Esophagus mucosa (tissue), 1 donor: ENCODE measurements at regions not wholly inside any gene's neighbourhood (a gene's known extent, or its start where the extent isn't known, plus 50 kb on each side); places are given as distances from the start of the nearest gene placed in this dataset.
A peak's percentile ranks its signal among the peaks of the same experiment; 100 is the strongest.
"Not testable (repeated sequence)": the region's sequence is repeated elsewhere in the genome, so short reads cannot be mapped to it uniquely, and the experiment has no call there.

Source experiments
- ATAC-seq: fragments of 200-7000 bp; cut with Tn5 transposase; one replicate; pipeline ENCODE4 v1.9.1; 2020
- donor health status: DM: yes; HTN: yes; CAD: no.

- no peak for ATAC-seq
Measured at GRCh38 chr11:106278391-106278790, 200.9 kb downstream of the AASDHPPT start.

DNA sequence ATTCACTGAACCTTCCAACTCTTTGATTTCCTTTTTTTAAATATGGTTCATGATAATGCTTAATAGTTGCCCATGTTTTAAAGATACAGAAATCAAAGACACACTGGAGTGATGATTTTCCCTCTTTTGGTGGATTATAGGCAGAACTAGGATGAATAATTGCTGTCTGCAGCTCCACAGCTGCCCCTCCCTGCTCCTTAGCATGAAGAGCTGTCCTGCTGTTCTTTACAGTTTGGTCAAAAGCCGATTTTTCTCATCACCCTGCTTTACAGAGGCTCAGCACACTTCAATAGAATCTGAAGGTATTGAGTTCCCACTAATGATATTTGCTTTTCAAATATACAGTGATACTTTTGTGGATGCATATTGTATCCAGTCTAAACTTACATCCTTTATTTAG lies 202.6 kb downstream of the AASDHPPT start:
- no peak for ATAC-seq

DNA sequence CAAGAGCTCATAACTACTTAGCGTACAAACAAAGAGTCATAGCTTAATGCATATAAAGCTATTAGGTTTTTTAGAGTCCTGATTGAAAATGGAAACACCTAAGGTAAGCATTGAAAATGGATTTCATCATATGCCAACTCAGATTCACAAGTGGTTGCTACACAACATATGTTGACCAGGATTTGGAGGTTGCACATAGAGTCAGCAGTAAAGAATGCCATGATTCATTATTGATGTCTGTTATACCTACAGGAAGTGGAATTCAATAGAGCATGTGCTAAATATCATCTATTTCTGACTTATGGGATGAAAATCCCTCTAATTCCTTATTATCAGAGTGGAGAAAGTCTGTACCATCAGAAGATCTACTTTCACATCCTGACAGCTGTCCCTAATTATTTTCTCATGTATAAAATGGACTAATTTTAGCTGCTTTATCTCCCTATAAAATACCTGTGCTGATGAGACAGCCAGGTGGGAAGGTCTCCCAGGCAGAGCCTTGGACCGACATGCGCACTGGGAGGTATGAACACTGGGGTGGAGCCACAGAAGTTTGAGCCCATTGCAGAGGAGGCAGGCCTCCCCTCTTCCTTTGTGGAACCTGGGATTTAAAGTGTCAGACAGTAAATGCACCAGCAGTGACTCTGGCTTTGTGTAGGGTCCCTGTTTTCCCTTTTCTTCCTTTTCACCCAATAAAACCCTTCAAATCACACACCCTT lies 204.2 kb downstream of the AASDHPPT start:
- peak; percentile 93 for ATAC-seq

GRCh38 chr11:106286881-106287504 lies 209.5 kb downstream of the AASDHPPT start:
- ATAC-seq = no peak

- ATAC-seq = no peak
Measured at GRCh38 chr11:106288057-106288456, 210.6 kb downstream of the AASDHPPT start.

DNA sequence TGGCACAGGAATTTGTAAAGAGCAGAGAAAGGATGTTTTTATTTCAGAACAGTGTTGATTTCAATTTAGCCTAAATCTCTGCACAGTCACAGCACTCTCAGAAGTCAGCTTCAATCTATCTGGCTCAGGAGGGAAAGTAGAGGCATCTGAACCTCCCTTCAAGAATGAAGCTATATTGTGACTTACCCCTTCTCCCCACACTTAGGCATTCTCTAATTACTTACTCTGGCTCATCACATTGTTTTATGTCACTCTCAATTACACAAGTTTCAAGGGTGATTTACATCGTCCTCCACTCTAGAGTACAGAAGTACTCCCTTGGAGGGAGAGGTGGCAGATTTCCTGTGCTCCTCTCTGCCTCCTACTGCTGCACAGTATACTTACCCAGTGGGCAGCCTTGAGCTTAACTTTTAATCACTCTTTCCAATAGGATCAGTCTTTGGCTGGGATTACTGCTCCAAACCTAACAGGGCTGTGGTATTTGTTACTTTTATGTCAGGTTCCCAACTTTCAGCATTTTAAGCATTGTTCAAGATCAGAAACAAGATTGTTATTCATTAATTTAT lies 211.4 kb downstream of the AASDHPPT start:
- ATAC-seq = no peak

DNA sequence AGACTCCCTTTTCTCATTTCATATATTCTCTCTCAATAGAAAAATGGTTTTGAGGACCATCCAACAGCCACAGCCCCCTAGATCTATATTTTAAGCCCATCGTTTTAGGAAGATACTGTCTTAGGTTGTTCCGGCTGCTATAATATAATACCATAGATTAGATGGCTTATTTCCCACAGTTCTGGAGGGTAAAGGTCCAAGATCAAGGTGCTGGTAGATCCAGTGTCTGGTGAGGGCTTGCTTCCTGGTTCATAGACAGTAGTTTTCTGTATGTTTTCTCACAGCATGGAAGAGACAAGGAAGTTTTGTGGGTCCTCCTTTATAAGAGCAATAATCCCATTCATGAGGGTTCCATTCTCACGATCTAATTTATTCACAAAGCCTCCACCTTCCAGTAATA lies 215.1 kb downstream of the AASDHPPT start:
- no peak for ATAC-seq

DNA sequence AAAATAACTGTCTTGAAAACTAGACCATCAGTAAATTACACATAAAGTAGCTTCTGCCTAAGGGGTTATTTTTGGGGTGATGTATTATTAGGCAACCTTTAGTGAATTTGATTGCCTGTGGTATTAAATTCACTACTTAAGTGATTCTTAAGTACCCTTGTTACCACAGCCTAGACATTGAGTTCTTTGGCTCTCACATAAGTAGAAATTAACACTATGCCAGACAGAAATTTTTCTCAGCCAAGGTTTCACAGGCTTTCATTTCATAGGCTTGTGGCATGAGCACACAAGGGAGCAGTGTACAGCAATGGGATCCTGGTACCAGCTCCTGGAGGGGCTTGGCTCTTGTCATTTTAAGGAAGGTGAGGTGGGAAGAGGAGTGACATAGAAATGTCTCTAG lies 218.5 kb downstream of the AASDHPPT start:
- no peak for ATAC-seq

DNA sequence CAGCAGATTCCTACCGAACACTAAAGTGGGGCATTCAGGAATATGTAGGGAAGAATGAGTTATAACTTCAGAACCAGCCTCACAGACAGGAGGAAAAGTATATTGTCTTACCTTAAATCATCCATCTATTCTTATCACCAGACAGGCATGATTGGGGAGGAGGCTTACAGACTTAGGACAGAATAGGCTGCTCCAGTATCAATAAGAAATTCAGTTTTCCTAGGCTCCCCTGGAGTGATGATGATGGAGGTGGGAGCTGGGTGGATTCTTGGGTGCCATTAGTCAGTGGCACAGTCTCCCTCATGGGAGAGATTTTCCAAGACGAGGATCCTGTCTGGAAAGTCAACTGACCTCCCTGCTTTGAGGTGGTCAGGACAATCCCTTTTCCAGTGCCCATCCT lies 225.0 kb downstream of the AASDHPPT start:
- ATAC-seq = no peak

- ATAC-seq = peak; percentile 22
Measured at GRCh38 chr11:106304274-106304673, 226.8 kb downstream of the AASDHPPT start.

DNA sequence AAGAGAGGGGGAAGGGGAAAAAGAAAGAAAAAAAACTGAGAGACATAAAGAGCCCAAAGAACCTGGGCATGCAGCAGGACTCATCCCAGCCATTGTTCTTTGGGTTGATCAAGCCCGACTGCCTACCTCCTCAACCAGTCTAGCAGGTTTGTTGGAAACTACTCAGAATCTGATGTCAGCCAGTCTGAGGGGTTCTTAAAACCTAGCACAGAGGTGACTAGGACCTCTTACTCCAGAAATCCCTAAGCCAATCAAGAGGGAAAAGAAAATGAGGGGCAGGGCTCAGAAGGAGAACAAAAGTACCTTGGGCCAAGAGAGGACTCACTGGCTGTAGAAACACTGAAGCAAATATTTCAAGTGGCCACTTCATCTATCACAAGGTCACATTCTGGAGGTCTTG lies 228.0 kb downstream of the AASDHPPT start:
- ATAC-seq = peak; percentile 94

GRCh38 chr11:106306942-106307341 lies 229.5 kb downstream of the AASDHPPT start:
- ATAC-seq = no peak

- ATAC-seq = no peak
Measured at GRCh38 chr11:106309070-106309684, 231.7 kb downstream of the AASDHPPT start.

DNA sequence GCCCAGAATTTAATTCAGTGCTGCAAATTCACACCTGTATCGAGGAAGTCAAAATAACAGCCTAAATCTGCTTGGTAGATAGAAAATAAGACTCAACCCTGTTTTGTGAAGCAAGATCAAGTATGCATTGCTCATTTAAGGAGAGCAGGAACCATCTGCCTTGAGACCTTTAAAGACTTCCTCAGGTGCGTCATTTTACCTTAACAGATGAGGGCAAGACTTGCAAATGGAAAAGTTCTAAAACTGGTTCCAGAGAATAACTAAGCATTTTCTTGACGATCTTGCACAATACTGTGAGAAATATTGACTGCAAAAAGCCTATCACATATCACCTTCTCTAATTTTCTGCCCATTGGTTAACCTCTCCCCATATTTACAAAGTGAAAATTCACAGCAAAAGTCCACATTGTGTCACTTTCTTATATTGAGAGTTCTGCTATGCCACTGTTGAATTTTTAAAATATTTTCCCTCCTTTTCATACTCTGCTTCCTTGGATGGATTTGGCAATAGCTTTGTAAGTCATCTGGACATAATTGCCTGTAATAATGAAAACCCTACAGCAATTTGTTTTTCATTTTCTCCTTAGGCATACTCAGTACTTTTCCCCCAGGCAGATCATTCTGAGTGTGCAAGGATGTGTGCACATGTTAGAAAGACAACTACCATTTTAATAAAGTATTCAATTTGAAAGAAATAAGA lies 234.2 kb downstream of the AASDHPPT start:
- no peak for ATAC-seq

DNA sequence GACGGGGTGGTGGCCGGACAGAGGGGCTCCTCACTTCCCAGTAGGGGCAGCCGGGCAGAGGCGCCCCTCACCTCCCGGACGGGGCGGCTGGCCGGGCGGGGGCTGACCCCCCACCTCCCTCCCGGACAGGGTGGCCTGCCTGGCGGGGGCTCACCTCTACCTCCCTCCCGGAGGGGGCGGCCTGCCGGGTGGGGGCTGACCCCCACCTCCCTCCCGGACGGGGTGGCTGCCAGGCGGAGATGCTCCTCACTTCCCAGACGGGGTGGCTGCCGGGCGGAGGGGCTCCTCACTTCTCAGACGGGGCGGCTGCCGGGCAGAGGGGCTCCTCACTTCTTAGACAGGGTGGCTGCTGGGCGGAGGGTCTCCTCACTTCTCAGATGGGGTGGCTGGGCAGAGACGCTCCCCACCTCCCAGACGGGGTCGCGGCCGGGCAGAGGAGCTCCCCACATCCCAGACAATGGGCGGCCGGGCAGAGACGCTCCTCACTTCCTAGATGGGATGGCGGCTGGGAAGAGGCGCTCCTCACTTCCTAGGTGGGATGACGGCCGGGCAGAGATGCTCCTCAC lies 239.8 kb downstream of the AASDHPPT start:
- ATAC-seq = not testable (repeated sequence)

DNA sequence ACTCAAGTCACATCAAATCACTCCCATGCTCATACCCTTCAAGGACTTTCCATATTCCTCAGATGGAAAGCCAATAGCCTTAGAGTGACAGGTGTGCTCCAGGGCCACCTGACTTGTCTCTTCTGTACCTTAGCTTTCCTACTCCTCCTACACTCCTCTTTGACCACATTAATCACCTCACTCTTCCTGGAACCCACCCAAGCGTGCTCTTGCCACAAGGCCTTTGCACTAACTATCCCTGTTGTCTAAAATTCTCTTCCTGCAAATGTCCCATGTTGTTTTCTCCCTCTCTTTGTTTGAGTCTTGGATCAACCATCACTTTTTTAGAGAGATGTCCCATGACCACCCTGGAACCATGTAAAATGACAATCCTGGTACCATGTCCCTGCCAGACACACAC lies 244.1 kb downstream of the AASDHPPT start:
- ATAC-seq = no peak

DNA sequence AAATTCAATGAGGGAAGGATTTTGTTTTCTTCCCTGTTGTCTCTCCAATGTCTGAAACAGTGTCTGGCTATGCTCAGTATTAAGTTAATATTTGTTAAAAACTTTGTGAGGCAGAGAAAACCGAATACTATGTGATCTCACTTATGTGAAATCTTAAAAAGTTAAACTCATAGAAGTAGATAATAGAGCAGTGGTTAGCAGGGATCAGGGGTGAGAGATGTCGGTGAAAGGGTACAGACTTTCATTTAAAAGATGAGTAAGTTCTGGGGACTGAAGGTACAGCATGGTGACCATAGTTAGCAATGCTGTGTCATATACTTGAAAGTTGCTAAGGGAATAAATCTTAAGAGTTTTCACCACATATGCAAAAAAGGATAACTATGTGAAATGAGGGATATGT lies 244.6 kb downstream of the AASDHPPT start:
- no peak for ATAC-seq

DNA sequence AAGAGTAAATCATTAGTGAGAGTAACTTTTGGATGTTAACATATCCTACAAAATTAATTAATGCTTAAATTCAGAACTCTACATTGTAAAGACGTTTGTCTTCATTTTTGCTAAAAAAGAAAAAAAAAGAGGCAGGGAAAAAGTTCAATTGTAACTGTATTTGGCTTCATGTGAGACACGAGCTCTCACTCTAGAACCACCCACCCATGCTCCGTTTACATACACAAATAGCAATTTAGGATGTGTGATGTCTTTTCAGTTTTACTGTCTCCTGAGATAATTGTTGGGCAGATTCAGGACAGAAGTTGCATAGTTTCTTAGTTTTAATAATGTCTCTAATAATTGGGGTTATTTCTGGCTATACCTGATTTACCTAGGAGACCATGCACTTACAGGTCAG lies 248.6 kb downstream of the AASDHPPT start:
- no peak for ATAC-seq

DNA sequence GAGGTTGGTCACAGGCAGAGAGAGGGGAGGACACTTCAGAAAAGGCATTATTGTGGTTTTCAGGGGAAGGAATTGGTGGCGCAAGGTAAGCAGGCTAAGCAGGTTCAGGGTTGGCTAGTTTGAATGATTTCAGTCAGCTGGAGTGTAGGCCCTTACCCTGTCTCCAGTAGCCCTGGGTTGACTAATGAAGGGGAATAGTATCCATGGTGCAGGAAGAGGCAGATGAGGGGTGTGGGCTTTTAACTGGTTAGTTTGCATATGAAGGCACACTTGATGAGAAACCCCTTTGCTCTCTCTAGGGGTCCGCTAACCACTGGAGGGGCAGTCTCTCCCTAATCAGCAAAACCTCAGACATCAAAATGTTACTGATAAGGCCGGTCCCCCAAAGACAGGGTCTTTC lies 249.7 kb downstream of the AASDHPPT start:
- no peak for ATAC-seq

- ATAC-seq = no peak
Measured at GRCh38 chr11:106327637-106328036, 250.2 kb downstream of the AASDHPPT start.

- no peak for ATAC-seq
Measured at GRCh38 chr11:106329273-106330018, 252.0 kb downstream of the AASDHPPT start.

- ATAC-seq = no peak
Measured at GRCh38 chr11:106331176-106331575, 253.7 kb downstream of the AASDHPPT start.
